ENCODE measurements at regions not wholly inside any gene's neighbourhood (a gene's known extent, or its start where the extent isn't known, plus 50 kb on each side); places are given as distances from the start of the nearest gene placed in this dataset.

GRCh38 chr3:76161856-76162255, 376.5 kb upstream of the ZNF717 start:
- no peak for TF ChIP-seq TAF1 (IDR thresholded peaks at IDR 0.05; ENCODE audit: borderline replicate concordance, insufficient read depth, low read length)
- no peak for TF ChIP-seq SIN3A (IDR thresholded peaks at IDR 0.05; ENCODE audit: borderline replicate concordance, insufficient read depth, low read length)
- TF ChIP-seq POLR2AphosphoS5 (IDR thresholded peaks at IDR 0.05; ENCODE audit: low read depth, low read length), result no peak
- no peak for TF ChIP-seq FOXP2 (optimal IDR thresholded peaks at IDR 0.05; ENCODE audit: borderline replicate concordance, extremely low read depth, extremely low read length, insufficient read depth)
- TF ChIP-seq REST (IDR thresholded peaks at IDR 0.05; ENCODE audit: insufficient read depth in 1 of 2, low read depth in 2 of 2, low read length in 2 of 2), result no peak

GRCh38 chr3:76171647-76172046, 386.3 kb upstream of the ZNF717 start:
- TF ChIP-seq FOXP2 (optimal IDR thresholded peaks at IDR 0.05; ENCODE audit: borderline replicate concordance, extremely low read depth, extremely low read length, insufficient read depth), result no peak
- TF ChIP-seq SIN3A (IDR thresholded peaks at IDR 0.05; ENCODE audit: borderline replicate concordance, insufficient read depth, low read length), result no peak
- TF ChIP-seq TAF1 (IDR thresholded peaks at IDR 0.05; ENCODE audit: borderline replicate concordance, insufficient read depth, low read length), result no peak
- no peak for TF ChIP-seq POLR2AphosphoS5 (IDR thresholded peaks at IDR 0.05; ENCODE audit: low read depth, low read length)
- no peak for TF ChIP-seq REST (IDR thresholded peaks at IDR 0.05; ENCODE audit: insufficient read depth in 1 of 2, low read depth in 2 of 2, low read length in 2 of 2)

- TF ChIP-seq FOXP2 (optimal IDR thresholded peaks at IDR 0.05; ENCODE audit: borderline replicate concordance, extremely low read depth, extremely low read length, insufficient read depth) (no peak), POLR2AphosphoS5 (IDR thresholded peaks at IDR 0.05; ENCODE audit: low read depth, low read length) (no peak), REST (IDR thresholded peaks at IDR 0.05; ENCODE audit: insufficient read depth in 1 of 2, low read depth in 2 of 2, low read length in 2 of 2) (no peak), SIN3A (IDR thresholded peaks at IDR 0.05; ENCODE audit: borderline replicate concordance, insufficient read depth, low read length) (no peak), TAF1 (IDR thresholded peaks at IDR 0.05; ENCODE audit: borderline replicate concordance, insufficient read depth, low read length) (no peak)
These were observed 392.3 kb upstream of the ZNF717 start for GRCh38 chr3:76177610-76178009.

- TF ChIP-seq FOXP2 (optimal IDR thresholded peaks at IDR 0.05; ENCODE audit: borderline replicate concordance, extremely low read depth, extremely low read length, insufficient read depth) (no peak), REST (IDR thresholded peaks at IDR 0.05; ENCODE audit: insufficient read depth in 1 of 2, low read depth in 2 of 2, low read length in 2 of 2) (no peak), SIN3A (IDR thresholded peaks at IDR 0.05; ENCODE audit: borderline replicate concordance, insufficient read depth, low read length) (no peak), TAF1 (IDR thresholded peaks at IDR 0.05; ENCODE audit: borderline replicate concordance, insufficient read depth, low read length) (no peak), POLR2AphosphoS5 (IDR thresholded peaks at IDR 0.05; ENCODE audit: low read depth, low read length) (no peak)
These were observed 393.1 kb upstream of the ZNF717 start for GRCh38 chr3:76178412-76178811.

GRCh38 chr3:76181213-76181612, 395.9 kb upstream of the ZNF717 start:
- no peak for TF ChIP-seq POLR2AphosphoS5 (IDR thresholded peaks at IDR 0.05; ENCODE audit: low read depth, low read length)
- TF ChIP-seq FOXP2 (optimal IDR thresholded peaks at IDR 0.05; ENCODE audit: borderline replicate concordance, extremely low read depth, extremely low read length, insufficient read depth), result no peak
- TF ChIP-seq TAF1 (IDR thresholded peaks at IDR 0.05; ENCODE audit: borderline replicate concordance, insufficient read depth, low read length), result no peak
- no peak for TF ChIP-seq SIN3A (IDR thresholded peaks at IDR 0.05; ENCODE audit: borderline replicate concordance, insufficient read depth, low read length)
- TF ChIP-seq REST (IDR thresholded peaks at IDR 0.05; ENCODE audit: insufficient read depth in 1 of 2, low read depth in 2 of 2, low read length in 2 of 2), result no peak
